ENCODE measurements at regions not wholly inside any gene's neighbourhood (a gene's known extent, or its start where the extent isn't known, plus 50 kb on each side); places are given as distances from the start of the nearest gene placed in this dataset.
"Not testable (repeated sequence)": the region's sequence is repeated elsewhere in the genome, so short reads cannot be mapped to it uniquely, and the experiment has no call there.

DNA sequence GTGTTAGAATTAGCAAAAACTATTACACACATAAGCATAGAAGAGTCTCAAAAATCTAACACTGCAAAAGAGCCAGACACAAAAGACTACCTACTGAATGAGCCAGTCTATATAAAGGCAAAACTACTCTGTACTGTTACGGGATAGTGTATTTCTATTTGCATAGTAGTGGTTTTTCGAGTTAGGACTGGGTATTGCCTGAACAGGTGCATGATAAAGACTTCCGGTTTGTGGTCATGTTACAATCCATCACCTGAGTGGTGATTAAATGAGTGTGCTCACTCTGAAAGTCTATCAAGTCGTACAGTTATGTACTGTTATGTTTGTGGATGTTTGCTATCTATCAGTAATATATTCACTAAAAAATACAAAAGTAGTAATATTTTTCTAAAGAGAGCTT, 523.3 kb upstream of the SYT4 start:
- no peaks in the 10 kb centered on the region for H3K36me3 ChIP-seq
- no peak overlapping the region for H3K4me3 ChIP-seq
- DNase-seq (ENCODE audit: low read depth in 1 of 2, low spot score in 2 of 2): no peak
- no peaks in the 10 kb centered on the region for H3K4me1 ChIP-seq (replicated peaks)
- no peaks in the 10 kb centered on the region for H3K27me3 ChIP-seq (replicated peaks)
- no peak overlapping the region for H3K27ac ChIP-seq
- H3K9me3 ChIP-seq (replicated peaks): no peaks in the 10 kb centered on the region

DNA sequence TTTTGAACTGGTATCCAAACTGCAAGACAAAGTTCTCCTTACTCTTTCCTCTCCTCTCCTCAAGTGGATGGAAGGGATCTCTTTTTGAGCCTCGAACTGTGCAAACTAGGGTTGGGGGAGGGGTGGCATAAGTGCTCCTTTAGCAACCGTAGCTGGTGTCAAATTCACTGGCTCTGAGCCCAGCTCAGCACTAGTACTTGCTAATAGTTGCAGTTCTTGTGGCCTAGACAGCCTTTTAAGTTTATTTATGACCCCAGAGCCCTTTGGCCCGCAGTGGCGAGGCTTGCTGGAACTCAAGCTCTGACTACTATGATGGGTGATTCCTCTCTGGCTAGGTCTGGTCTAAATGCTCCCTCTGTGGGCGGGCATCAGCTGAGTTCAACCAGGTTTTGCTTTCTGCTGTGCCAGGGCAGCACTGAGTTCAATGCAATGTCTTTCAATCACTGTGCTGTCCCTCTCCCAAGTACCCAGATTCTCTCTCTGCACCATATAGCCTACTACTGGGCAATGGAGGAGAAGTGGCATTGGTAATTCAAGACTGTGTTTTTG, 528.4 kb upstream of the SYT4 start:
- H3K36me3 ChIP-seq: no peaks in the 10 kb centered on the region
- no peak for DNase-seq (ENCODE audit: low read depth in 1 of 2, low spot score in 2 of 2)
- no peaks in the 10 kb centered on the region for H3K27me3 ChIP-seq (replicated peaks)
- H3K27ac ChIP-seq: no peak overlapping the region
- no peaks in the 10 kb centered on the region for H3K9me3 ChIP-seq (replicated peaks)
- H3K4me3 ChIP-seq: no peak overlapping the region
- H3K4me1 ChIP-seq (replicated peaks): no peaks in the 10 kb centered on the region

DNA sequence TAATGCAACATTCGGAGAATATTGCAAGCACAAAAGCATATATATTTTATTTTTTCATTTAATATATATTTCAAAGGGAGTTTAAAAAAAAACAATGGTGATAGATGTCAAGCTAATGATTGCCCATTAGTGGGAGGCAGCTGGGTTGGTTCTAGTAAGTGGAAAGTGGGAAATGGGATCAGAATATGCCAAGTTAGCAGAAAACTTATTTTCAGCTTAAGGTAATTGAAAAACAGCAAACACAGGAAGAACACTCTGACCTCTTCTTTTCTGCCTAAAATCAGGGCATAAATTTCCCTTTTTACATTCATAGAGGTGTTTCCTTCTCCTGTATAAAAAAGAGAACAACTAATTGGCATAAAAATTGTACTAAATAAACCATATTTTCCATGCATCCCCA, 535.3 kb upstream of the SYT4 start:
- no peak overlapping the region for H3K4me3 ChIP-seq
- no peaks in the 10 kb centered on the region for H3K4me1 ChIP-seq (replicated peaks)

DNA sequence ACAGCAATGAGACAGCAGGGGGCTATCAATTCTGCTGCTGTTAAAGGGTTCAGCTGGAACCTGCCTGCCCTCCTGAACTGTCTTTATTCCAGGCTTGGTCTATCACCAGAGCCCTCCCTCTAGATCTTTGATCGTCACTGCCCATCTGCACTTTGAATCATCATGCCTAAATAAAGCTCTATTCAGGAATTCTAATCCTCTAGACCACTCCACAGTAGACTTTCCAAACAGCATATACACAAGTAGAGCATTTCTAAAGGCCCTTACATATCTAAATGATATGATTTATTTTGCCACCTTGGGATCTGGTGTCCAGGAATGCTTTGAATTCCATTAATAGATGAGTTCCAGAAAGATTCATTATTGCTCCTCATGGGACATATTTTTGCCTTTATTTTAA, 542.1 kb upstream of the SYT4 start:
- no peaks in the 10 kb centered on the region for H3K4me1 ChIP-seq (replicated peaks)
- no peaks in the 10 kb centered on the region for H3K36me3 ChIP-seq
- no peak overlapping the region for H3K4me3 ChIP-seq
- DNase-seq (ENCODE audit: low read depth in 1 of 2, low spot score in 2 of 2): no peak
- H3K27ac ChIP-seq: no peak overlapping the region
- H3K9me3 ChIP-seq (replicated peaks): no peaks in the 10 kb centered on the region
- no peaks in the 10 kb centered on the region for H3K27me3 ChIP-seq (replicated peaks)

More for the DNA sequence above, 535.3 kb upstream of the SYT4 start:
- Histone ChIP-seq H3K36me3 (no peaks in the 10 kb centered on the region), H3K27me3 (replicated peaks) (no peaks in the 10 kb centered on the region; the same call in 1 of the 2 replicates), H3K27ac (no peak overlapping the region), H3K9me3 (replicated peaks) (no peaks in the 10 kb centered on the region)
- no peak for DNase-seq (ENCODE audit: low read depth in 1 of 2, low spot score in 2 of 2)

DNA sequence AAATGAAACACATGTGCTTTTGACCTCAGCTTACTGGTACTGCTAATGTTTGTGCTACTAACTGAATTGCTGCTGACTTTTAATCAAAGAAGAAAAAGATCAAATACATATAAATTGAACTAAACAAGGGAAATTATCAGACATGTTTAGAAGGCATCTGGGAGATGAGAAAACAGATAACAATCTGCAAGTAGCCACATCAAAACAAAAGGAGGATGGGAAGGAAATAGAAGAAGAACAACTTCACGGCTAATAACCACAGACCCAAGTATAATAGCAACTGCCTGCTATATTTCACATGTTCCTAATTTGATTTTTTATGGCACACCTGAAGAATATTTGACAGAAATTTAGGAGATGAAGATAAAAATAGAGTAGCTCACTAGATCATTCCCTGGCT, 542.6 kb upstream of the SYT4 start:
- H3K27me3 ChIP-seq (replicated peaks): no peaks in the 10 kb centered on the region
- no peak overlapping the region for H3K27ac ChIP-seq
- H3K36me3 ChIP-seq: no peaks in the 10 kb centered on the region
- DNase-seq (ENCODE audit: low read depth in 1 of 2, low spot score in 2 of 2): no peak
- H3K9me3 ChIP-seq (replicated peaks): no peaks in the 10 kb centered on the region
- H3K4me1 ChIP-seq (replicated peaks): no peaks in the 10 kb centered on the region
- no peak overlapping the region for H3K4me3 ChIP-seq

DNA sequence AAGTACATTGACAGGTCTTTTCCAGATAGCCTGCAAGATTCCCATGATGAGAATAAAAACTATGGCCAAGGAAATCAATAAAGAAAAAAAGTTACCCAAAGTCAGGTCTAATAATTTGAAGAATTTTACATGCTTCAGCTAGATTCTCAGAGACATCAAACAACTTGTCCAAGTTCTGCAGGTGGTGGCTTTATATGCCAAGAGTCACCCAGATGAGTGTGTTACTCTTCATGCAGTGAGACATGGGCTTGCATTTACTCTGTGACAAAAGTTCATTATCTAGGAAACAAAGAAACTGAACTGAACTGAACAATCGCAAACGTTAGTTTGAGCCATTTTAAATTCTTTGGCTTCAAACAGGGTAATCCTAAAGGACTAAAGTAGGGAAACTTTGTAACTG, 548.5 kb upstream of the SYT4 start:
- no peaks in the 10 kb centered on the region for H3K9me3 ChIP-seq (replicated peaks)

DNA sequence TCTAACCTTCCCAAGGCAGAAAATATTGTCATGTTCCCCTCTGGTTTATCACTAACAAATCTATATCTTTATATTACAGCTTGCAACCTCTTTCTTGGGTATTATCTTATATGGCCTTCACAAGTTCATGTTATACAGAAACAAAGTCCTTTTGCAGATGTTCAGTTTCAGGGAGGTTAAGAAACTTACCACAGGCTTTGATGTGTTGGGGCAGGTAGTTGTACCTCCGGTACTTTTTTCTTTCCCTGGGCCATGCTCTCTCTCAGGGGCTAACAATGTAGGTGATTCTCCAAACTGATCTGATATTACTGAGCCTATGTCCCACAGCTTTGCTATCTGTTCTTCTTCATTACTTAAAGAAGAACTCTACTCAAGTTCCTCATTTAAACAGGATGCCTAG, 548.9 kb upstream of the SYT4 start:
- H3K4me1 ChIP-seq (replicated peaks): no peaks in the 10 kb centered on the region
- no peak overlapping the region for H3K4me3 ChIP-seq
- no peak for DNase-seq (ENCODE audit: low read depth in 1 of 2, low spot score in 2 of 2)
- no peaks in the 10 kb centered on the region for H3K9me3 ChIP-seq (replicated peaks)
- H3K27me3 ChIP-seq (replicated peaks): no peaks in the 10 kb centered on the region
- H3K27ac ChIP-seq: no peak overlapping the region
- no peaks in the 10 kb centered on the region for H3K36me3 ChIP-seq

More for the DNA sequence above, 548.5 kb upstream of the SYT4 start:
- DNase-seq (ENCODE audit: low read depth in 1 of 2, low spot score in 2 of 2): no peak
- H3K36me3 ChIP-seq: no peaks in the 10 kb centered on the region
- H3K27me3 ChIP-seq (replicated peaks): no peaks in the 10 kb centered on the region
- no peak overlapping the region for H3K4me3 ChIP-seq
- no peak overlapping the region for H3K27ac ChIP-seq
- no peaks in the 10 kb centered on the region for H3K4me1 ChIP-seq (replicated peaks)

DNA sequence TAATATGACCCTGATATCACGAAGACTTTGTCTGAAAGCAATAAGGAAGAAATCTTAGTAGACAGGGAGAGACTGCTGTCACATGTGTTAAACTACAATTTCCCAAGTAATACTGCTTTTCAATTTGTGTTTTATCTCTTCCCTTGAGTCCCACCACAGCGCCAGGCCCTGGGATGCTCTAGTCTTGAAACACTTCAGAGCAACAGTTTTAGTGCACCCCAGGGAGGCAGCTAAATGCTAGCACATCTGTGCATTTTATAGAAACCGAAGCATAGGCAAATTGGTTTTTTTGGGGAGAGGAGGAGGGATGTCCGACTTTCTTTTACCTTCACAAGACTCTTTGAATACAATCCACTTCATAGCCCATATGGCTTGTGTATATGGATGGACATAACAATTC, 550.0 kb upstream of the SYT4 start:
- Histone ChIP-seq H3K4me1 (replicated peaks) (no peaks in the 10 kb centered on the region), H3K4me3 (no peak overlapping the region), H3K27ac (no peak overlapping the region), H3K36me3 (no peaks in the 10 kb centered on the region), H3K9me3 (replicated peaks) (no peaks in the 10 kb centered on the region), H3K27me3 (replicated peaks) (no peaks in the 10 kb centered on the region)
- DNase-seq (ENCODE audit: low read depth in 1 of 2, low spot score in 2 of 2): no peak

DNA sequence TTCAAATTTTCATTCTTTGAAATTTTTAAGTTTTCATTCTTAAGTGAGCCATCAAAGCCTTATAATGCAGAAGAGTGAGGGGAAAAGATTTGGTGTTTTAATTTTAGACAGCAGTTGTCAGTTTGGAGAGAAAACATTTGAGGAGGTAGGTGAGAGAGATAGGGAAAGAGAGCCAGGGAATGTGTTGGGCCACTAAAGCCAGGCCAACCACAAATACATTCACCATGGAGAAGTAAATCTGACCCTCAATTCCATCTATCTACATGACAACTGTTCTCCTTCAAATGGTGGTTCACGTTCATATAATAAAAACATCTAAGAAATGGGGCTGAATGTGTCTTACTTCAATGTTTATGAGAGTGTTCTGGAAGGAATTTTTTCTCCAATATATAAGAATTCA, 553.0 kb upstream of the SYT4 start:
- Histone ChIP-seq H3K36me3 (no peaks in the 10 kb centered on the region), H3K4me3 (no peak overlapping the region), H3K4me1 (replicated peaks) (no peaks in the 10 kb centered on the region), H3K27me3 (replicated peaks) (no peaks in the 10 kb centered on the region), H3K27ac (no peak overlapping the region), H3K9me3 (replicated peaks) (no peaks in the 10 kb centered on the region)
- no peak for DNase-seq (ENCODE audit: low read depth in 1 of 2, low spot score in 2 of 2)

DNA sequence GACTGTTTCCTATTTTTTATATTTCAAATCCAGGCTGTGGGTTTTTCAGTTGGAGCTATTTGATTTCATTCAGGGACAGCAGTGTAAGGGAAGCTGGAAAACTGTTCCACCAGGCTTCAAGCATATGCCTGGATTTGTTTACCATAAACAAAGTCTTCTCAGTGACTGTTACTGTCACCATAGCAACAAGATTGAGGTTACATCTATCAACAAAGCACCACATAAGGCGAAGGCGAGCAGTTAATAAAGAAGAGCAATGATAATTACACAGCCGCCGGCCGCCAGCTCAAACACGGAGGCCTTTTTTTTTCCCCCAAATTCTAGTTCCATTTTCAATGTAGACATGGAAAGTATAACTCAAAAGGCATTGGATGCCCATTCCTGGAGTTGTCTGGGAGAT, 553.7 kb upstream of the SYT4 start:
- H3K36me3 ChIP-seq: no peaks in the 10 kb centered on the region
- H3K27ac ChIP-seq: no peak overlapping the region
- H3K4me1 ChIP-seq (replicated peaks): no peaks in the 10 kb centered on the region
- no peaks in the 10 kb centered on the region for H3K9me3 ChIP-seq (replicated peaks)
- DNase-seq (ENCODE audit: low read depth in 1 of 2, low spot score in 2 of 2): no peak
- H3K27me3 ChIP-seq (replicated peaks): no peaks in the 10 kb centered on the region
- no peak overlapping the region for H3K4me3 ChIP-seq

DNA sequence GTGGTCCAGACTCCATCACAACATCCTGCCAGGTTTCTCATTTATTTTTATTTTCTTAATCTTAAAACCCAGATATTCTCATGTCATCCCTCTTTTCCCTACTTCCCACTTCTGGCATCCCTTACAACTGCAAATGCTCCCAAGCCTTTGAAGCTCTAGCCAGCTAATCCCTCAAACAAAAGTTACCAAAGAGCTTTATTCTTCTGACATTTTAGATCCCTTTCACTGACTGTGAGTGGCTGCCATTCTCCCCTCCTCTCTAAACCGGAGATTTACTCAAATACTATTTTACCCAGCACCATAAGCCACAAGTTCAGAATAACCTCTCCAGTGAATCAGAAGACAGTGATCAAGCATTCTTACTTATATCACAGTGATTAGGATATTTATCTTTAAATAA, 569.0 kb upstream of the SYT4 start:
- no peaks in the 10 kb centered on the region for H3K9me3 ChIP-seq (replicated peaks)
- 0 out of 2 replicates have a peak, but pooled peaks cover 3% of the 10 kb centered on the region for H3K4me1 ChIP-seq (replicated peaks)
- DNase-seq (ENCODE audit: low read depth in 1 of 2, low spot score in 2 of 2): no peak
- no peaks in the 10 kb centered on the region for H3K27me3 ChIP-seq (replicated peaks)
- no peak overlapping the region for H3K4me3 ChIP-seq
- H3K27ac ChIP-seq: no peak overlapping the region
- H3K36me3 ChIP-seq: no peaks in the 10 kb centered on the region

DNA sequence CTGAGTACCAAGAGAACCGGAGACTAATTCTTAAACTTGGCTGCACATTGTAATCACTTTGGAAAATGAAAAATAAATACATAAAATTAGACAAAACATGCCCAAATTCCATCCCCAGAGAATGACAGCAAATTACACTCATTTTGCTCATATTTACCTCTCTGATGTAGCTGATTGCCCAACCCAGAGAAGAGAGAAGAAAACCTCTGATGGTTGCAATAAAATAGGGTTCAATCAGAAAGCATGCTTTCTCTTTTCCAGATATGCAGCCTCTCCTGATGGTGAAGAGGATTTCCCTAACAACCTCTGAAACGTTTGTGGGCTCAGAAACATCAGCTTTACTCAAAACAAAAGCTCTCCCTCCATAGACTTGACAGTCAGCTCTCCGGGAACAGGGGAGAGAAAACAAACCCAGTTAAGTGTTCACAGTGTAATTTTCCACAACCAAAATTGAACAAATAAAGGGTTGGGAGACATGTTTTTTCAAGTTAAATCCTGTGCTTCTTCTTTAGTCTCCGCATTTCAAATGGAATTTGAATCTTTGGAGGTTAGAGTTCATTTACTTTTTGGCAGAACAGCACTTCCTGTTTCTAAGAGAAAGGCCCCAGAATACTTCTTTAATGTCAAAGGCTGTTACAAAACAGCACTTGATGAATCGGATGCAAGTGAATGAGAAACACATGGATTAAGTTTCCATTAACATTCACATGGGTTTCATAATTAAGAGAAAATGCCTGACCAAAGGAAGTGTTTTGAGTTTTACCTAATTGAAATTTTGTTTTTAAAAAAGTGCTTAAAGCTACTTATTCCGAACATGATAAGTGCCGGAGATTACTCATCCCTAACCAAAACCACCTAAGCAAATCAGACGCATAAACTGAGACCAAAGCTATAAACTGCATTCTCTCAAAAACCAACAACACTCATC, 570.1 kb upstream of the SYT4 start:
- H3K27ac ChIP-seq: no peak overlapping the region
- H3K4me3 ChIP-seq: no peak overlapping the region
- H3K36me3 ChIP-seq: no peaks in the 10 kb centered on the region
- H3K4me1 ChIP-seq (replicated peaks): 0 out of 2 replicates have a peak, but pooled peaks cover 3% of the 10 kb centered on the region
- no peaks in the 10 kb centered on the region for H3K27me3 ChIP-seq (replicated peaks)
- no peaks in the 10 kb centered on the region for H3K9me3 ChIP-seq (replicated peaks)
- peak in 1 of 2 experiments; percentile 4 for DNase-seq (ENCODE audit: low read depth in 1 of 2, low spot score in 2 of 2)

DNA sequence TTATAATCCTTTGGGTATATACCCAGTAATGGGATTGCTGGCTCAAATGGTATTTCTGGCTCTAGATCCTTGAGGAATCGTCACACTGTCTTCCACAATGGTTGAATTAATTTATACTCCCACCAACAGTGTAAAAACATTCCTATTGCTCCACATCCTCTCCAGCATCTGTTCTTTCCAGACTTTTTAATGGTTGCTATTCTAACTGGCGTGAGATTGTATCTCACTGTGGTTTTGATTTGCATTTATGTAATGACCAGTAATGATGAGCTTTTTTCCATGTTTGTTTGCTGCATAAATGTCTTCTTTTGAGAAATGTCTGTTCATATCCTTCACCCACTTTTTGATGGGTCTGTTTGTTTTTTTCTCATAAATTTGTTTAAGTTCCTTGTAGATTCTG, 572.5 kb upstream of the SYT4 start:
- H3K36me3 ChIP-seq; H3K27me3 ChIP-seq (replicated peaks); H3K27ac ChIP-seq; H3K4me3 ChIP-seq; H3K4me1 ChIP-seq (replicated peaks); DNase-seq (ENCODE audit: low read depth in 1 of 2, low spot score in 2 of 2); H3K9me3 ChIP-seq (replicated peaks): not testable (repeated sequence)

DNA sequence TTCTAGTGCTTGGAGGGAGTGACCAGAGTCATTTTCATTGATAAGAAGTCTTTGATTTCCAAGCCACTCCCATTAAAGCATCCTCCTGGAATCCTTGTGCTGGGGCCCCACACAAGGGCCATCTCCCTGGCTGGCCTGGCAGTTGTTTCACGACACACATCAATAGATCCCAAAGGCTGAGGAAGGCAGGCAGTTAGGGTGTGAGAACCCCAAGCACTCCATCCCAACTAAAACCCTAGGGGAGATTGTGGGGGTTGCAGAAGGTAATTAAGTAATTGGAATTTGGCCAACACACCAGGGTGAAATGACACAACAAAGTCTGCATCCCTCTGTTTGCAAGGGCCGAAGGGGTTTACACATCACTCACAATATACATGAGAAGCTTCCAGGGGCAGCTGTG, 578.1 kb upstream of the SYT4 start:
- H3K27ac ChIP-seq: no peak overlapping the region
- no peak overlapping the region for H3K4me3 ChIP-seq
- no peaks in the 10 kb centered on the region for H3K36me3 ChIP-seq
- no peaks in the 10 kb centered on the region for H3K4me1 ChIP-seq (replicated peaks)
- no peak for DNase-seq (ENCODE audit: low read depth in 1 of 2, low spot score in 2 of 2)
- no peaks in the 10 kb centered on the region for H3K9me3 ChIP-seq (replicated peaks)
- H3K27me3 ChIP-seq (replicated peaks): no peaks in the 10 kb centered on the region
